H9 (cell line): ENCODE measurements at regions not wholly inside any gene's neighbourhood (a gene's known extent, or its start where the extent isn't known, plus 50 kb on each side); places are given as distances from the start of the nearest gene placed in this dataset.

Source experiments
- DNase-seq: peaks from one replicate; pipeline ENCODE4 v3.0.0-alpha.2; 2017
- H2AFZ ChIP-seq: one replicate; pipeline ENCODE4 v1.6.1; 2013; ENCODE audit warnings: mild to moderate bottlenecking, low read length, control low read depth, moderate library complexity
- H2AK5ac ChIP-seq: 2 replicates; pipeline ENCODE4 v1.6.1; 2013; ENCODE audit warnings: low read length, control low read depth, mixed read lengths; ENCODE audit not compliant: insufficient read length
- H2BK120ac ChIP-seq: one replicate; pipeline ENCODE4 v1.6.1; 2013; ENCODE audit warnings: low read depth, mild to moderate bottlenecking, low read length, control low read depth, inconsistent platforms; ENCODE audit not compliant: poor library complexity, severe bottlenecking
- H2BK12ac ChIP-seq: 2 replicates; pipeline ENCODE4 v1.6.1; 2013; ENCODE audit warnings: low read length, control low read depth, mixed read lengths, low read depth; ENCODE audit not compliant: insufficient read length
- H2BK15ac ChIP-seq: 2 replicates; pipeline ENCODE4 v1.6.1; 2013; ENCODE audit warnings: low read depth, low read length, control low read depth
- H2BK20ac ChIP-seq: one replicate; pipeline ENCODE4 v1.6.1; 2013; ENCODE audit warnings: low read depth, mild to moderate bottlenecking, low read length, control low read depth, inconsistent platforms; ENCODE audit not compliant: poor library complexity, severe bottlenecking
- H2BK5ac ChIP-seq: 2 replicates; pipeline ENCODE4 v1.6.1; 2013; ENCODE audit warnings: low read length, control low read depth, mixed read lengths; ENCODE audit not compliant: insufficient read length
- H3K14ac ChIP-seq: 2 replicates; pipeline ENCODE4 v1.6.1; 2013; ENCODE audit warnings: low read length, control low read depth; ENCODE audit not compliant: insufficient read depth
- H3K18ac ChIP-seq: 2 replicates; pipeline ENCODE4 v1.6.1; 2013; ENCODE audit warnings: low read depth, mild to moderate bottlenecking, mixed read lengths, low read length, control low read depth; ENCODE audit not compliant: insufficient read length
- H3K23ac ChIP-seq: 2 replicates; pipeline ENCODE4 v1.6.1; 2013; ENCODE audit warnings: low read length, control low read depth, mixed read lengths, low read depth; ENCODE audit not compliant: insufficient read length
- H3K23me2 ChIP-seq: 2 replicates; pipeline ENCODE4 v1.6.1; 2013; ENCODE audit warnings: low read depth, mild to moderate bottlenecking, mixed read lengths, low read length, control low read depth; ENCODE audit not compliant: insufficient read length, poor library complexity, severe bottlenecking
- H3K27ac ChIP-seq: 2 replicates; pipeline ENCODE4 v1.5.1; 2013; ENCODE audit warnings: low read length, control low read depth, mixed read lengths, low read depth; ENCODE audit not compliant: insufficient read length
- H3K27me3 ChIP-seq: 2 replicates; pipeline ENCODE4 v1.6.1; 2013; ENCODE audit warnings: low read length, control low read depth, inconsistent platforms; ENCODE audit not compliant: insufficient read depth
- H3K4ac ChIP-seq: 2 replicates; pipeline ENCODE4 v1.6.1; 2013; ENCODE audit warnings: low read depth, mild to moderate bottlenecking, control low read depth, inconsistent platforms, low read length, moderate library complexity
- H3K4me1 ChIP-seq: 2 replicates; pipeline ENCODE4 v1.6.1; 2013; ENCODE audit warnings: low read length, control low read depth, inconsistent platforms; ENCODE audit not compliant: insufficient read depth
- H3K4me2 ChIP-seq: 2 replicates; pipeline ENCODE4 v1.6.1; 2013; ENCODE audit warnings: low read length, control low read depth, mixed read lengths; ENCODE audit not compliant: insufficient read length, insufficient read depth
- H3K56ac ChIP-seq: 2 replicates; pipeline ENCODE4 v1.6.1; 2013; ENCODE audit warnings: low read depth, mild to moderate bottlenecking, mixed read lengths, low read length, control low read depth; ENCODE audit not compliant: insufficient read length
- H3K79me1 ChIP-seq: 2 replicates; pipeline ENCODE4 v1.6.1; 2013; ENCODE audit warnings: low read depth, mild to moderate bottlenecking, moderate library complexity, low read length, control low read depth, inconsistent platforms; ENCODE audit not compliant: insufficient read depth, poor library complexity, severe bottlenecking
- H3K79me2 ChIP-seq: 2 replicates; pipeline ENCODE4 v1.6.1; 2013; ENCODE audit warnings: low read length, control low read depth, inconsistent platforms; ENCODE audit not compliant: insufficient read depth
- H3K9ac ChIP-seq: 2 replicates; pipeline ENCODE4 v1.6.1; 2013; ENCODE audit warnings: low read length, control low read depth, mixed read lengths; ENCODE audit not compliant: insufficient read length; ENCODE audit errors: extremely low read depth
- H3K9me3 ChIP-seq: one replicate; pipeline ENCODE4 v1.6.1; 2013; ENCODE audit warnings: low read depth, low read length, inconsistent platforms; ENCODE audit not compliant: control insufficient read depth
- H3T11ph ChIP-seq: one replicate; pipeline ENCODE4 v1.6.1; 2013; ENCODE audit warnings: mild to moderate bottlenecking, low read length, control low read depth, inconsistent platforms
- H4K20me1 ChIP-seq: one replicate; pipeline ENCODE4 v1.6.1; 2013; ENCODE audit not compliant: control insufficient read depth, insufficient read length, insufficient read depth
- H4K5ac ChIP-seq: 2 replicates; pipeline ENCODE4 v1.6.1; 2013; ENCODE audit warnings: low read depth, mild to moderate bottlenecking, mixed read lengths, low read length, control low read depth; ENCODE audit not compliant: insufficient read length
- H4K8ac ChIP-seq: replicated peaks from 2 replicates; pipeline ENCODE4 v1.6.1; 2013; ENCODE audit warnings: low read length, control low read depth, mixed read lengths, low read depth; ENCODE audit not compliant: insufficient read length
- H4K91ac ChIP-seq: 2 replicates; pipeline ENCODE4 v1.6.1; 2013; ENCODE audit warnings: low read depth, mild to moderate bottlenecking, moderate library complexity, mixed read lengths, low read length, control low read depth; ENCODE audit not compliant: insufficient read length
- H3K27ac Mint-ChIP-seq, 3 experiments: 2 replicates in 2 of 3; 3 replicates in 1 of 3; pipeline ENCODE4 v1.8.0; 2020 to 2021; ENCODE audit warnings: mixed read lengths in 3 of 3, mild to moderate bottlenecking in 1 of 3, moderate library complexity in 1 of 3
- H3K27me3 Mint-ChIP-seq: 2 replicates; pipeline ENCODE4 v1.8.0; 2021; ENCODE audit warnings: low read depth, mild to moderate bottlenecking, moderate library complexity, mixed read lengths
- H3K36me3 Mint-ChIP-seq, 3 experiments: 2 replicates in 2 of 3; 3 replicates in 1 of 3; pipeline ENCODE4 v1.8.0; 2020 to 2021; ENCODE audit warnings: low read depth in 3 of 3, mixed read lengths in 3 of 3; ENCODE audit not compliant: insufficient read depth in 1 of 3
- H3K4me1 Mint-ChIP-seq, 2 experiments: 2 replicates each; pipeline ENCODE4 v1.8.0; 2020; ENCODE audit warnings: mixed read lengths in 2 of 2
- H3K4me3 Mint-ChIP-seq, 2 experiments: 2 replicates in 1 of 2; 3 replicates in 1 of 2; pipeline ENCODE4 v1.8.0; 2020 to 2021; ENCODE audit warnings: mild to moderate bottlenecking in 2 of 2, mixed read lengths in 2 of 2, moderate library complexity in 1 of 2
- H3K9me3 Mint-ChIP-seq, 2 experiments: 2 replicates in 1 of 2; 3 replicates in 1 of 2; pipeline ENCODE4 v1.8.0; 2020; ENCODE audit warnings: mild to moderate bottlenecking in 2 of 2, mixed read lengths in 2 of 2, moderate library complexity in 1 of 2
- WGBS: extraction: QIAGEN DNeasy Blood & Tissue Kit; methylation state at CpG from one replicate; pipeline ENCODE4 v1.1.7; 2013; ENCODE audit warnings: missing lambda C conversion rate, low lambda C conversion rate, mixed read lengths; ENCODE audit not compliant: insufficient read length; ENCODE audit errors: extremely low coverage; 5-methylcytosine and 5-hydroxymethylcytosine counted together
- TF ChIP-seq, protein P1 (sequence below): fragments of 200-600 bp; sonication (generic); conservative IDR thresholded peaks from 3 replicates; pipeline ENCODE4 v1.8.0; 2021; ENCODE audit warnings: antibody characterized with exemption, mild to moderate bottlenecking

DNA sequence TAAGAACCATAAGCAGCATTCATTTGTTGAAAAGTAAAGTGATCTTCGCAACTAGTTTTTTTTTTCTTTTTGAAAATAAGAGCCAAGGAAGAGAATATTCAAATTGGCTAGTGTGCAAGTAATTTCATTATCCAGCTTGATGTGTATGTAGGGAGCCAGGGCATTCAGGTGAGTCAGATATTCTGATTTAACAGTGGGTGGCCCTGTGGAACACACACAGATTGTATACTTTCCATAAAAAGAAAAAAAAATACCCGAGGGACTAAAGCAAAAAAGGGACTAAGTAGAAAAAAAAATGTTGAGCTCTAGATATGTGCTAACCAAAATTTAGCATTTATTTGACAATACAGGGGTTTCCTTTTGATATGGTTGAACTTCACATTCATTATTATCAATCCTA lies 96.9 kb upstream of the ROPN1 start:
- no peaks in the 10 kb centered on the region for H3K4me1 ChIP-seq
- H3K79me1 ChIP-seq = no peaks in the 10 kb centered on the region
- no peak overlapping the region for H3K4me2 ChIP-seq
- Mint-ChIP-seq H3K36me3 (no peaks in the 10 kb centered on the region), H3K9me3 (no peaks in the 10 kb centered on the region), H3K27me3 (no peaks in the 10 kb centered on the region; the same call in 1 of the 2 replicates), H3K4me1 (peaks cover 11 to 16% of the 10 kb centered on the region in 2 experiments), H3K27ac (peak overlapping the region in 1 of 3 experiments; percentile 74; a peak in 2 of 7 replicates), H3K4me3 (no peak overlapping the region)
- DNase-seq = no peak
- no peaks in the 10 kb centered on the region for H3K23me2 ChIP-seq
- H3K9me3 ChIP-seq = no peaks in the 10 kb centered on the region
- no peak overlapping the region for H3K23ac ChIP-seq
- no peaks in the 10 kb centered on the region for H4K20me1 ChIP-seq
- no peak overlapping the region for H2BK5ac ChIP-seq
- no peak overlapping the region for H3K56ac ChIP-seq
- H2BK20ac ChIP-seq = no peak overlapping the region
- TF ChIP-seq, protein P1, sequence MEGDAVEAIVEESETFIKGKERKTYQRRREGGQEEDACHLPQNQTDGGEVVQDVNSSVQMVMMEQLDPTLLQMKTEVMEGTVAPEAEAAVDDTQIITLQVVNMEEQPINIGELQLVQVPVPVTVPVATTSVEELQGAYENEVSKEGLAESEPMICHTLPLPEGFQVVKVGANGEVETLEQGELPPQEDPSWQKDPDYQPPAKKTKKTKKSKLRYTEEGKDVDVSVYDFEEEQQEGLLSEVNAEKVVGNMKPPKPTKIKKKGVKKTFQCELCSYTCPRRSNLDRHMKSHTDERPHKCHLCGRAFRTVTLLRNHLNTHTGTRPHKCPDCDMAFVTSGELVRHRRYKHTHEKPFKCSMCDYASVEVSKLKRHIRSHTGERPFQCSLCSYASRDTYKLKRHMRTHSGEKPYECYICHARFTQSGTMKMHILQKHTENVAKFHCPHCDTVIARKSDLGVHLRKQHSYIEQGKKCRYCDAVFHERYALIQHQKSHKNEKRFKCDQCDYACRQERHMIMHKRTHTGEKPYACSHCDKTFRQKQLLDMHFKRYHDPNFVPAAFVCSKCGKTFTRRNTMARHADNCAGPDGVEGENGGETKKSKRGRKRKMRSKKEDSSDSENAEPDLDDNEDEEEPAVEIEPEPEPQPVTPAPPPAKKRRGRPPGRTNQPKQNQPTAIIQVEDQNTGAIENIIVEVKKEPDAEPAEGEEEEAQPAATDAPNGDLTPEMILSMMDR = no peak
- no peak overlapping the region for H2AK5ac ChIP-seq
- no peaks in the 10 kb centered on the region for H3K27me3 ChIP-seq
- H4K91ac ChIP-seq = no peak overlapping the region
- H3K79me2 ChIP-seq = no peaks in the 10 kb centered on the region
- H3K27ac ChIP-seq = no peak overlapping the region
- H3K18ac ChIP-seq = no peak overlapping the region
- H2BK12ac ChIP-seq = no peak overlapping the region
- no peak overlapping the region for H3K9ac ChIP-seq
- no peak overlapping the region for H2BK120ac ChIP-seq
- no CpG with 5 or more reads among the region's 2 CpGs for WGBS
- H3T11ph ChIP-seq = no peak overlapping the region
- H4K5ac ChIP-seq = no peak overlapping the region
- H2BK15ac ChIP-seq = no peak overlapping the region
- no peak overlapping the region for H3K14ac ChIP-seq
- no peak overlapping the region for H2AFZ ChIP-seq
- no peak overlapping the region for H3K4ac ChIP-seq
- H4K8ac ChIP-seq = no peak overlapping the region
